Fibroblast of pulmonary artery (primary cell): ENCODE measurements at regions not wholly inside any gene's neighbourhood (a gene's known extent, or its start where the extent isn't known, plus 50 kb on each side); places are given as distances from the start of the nearest gene placed in this dataset.

ENCODE experiments used
- DNase-seq: peaks from one replicate; pipeline ENCODE4 v3.0.0-alpha.2; 2010; ENCODE audit warnings: low read depth
- H3K4me3 ChIP-seq: replicated peaks from 2 replicates; pipeline ENCODE4 v1.5.1; 2011; ENCODE audit warnings: low read depth, mild to moderate bottlenecking, control low read depth, low read length, moderate library complexity
- CTCF ChIP-seq: IDR thresholded peaks from 2 replicates; pipeline ENCODE4 v1.5.1; 2011; ENCODE audit warnings: mild to moderate bottlenecking, control low read depth, low read length, inconsistent platforms; ENCODE audit errors: missing control alignments

- TF ChIP-seq CTCF, result no peak
- no peak overlapping the region for H3K4me3 ChIP-seq
- DNase-seq, result no peak
Observed at GRCh38 chr19:28641395-28641794, 571.6 kb downstream of the UQCRFS1 start.

GRCh38 chr19:28640506-28640905 is 572.4 kb downstream of the UQCRFS1 start:
- H3K4me3 ChIP-seq, result no peak overlapping the region
- no peak for DNase-seq
- TF ChIP-seq CTCF, result no peak

GRCh38 chr19:28638445-28638844 is 574.5 kb downstream of the UQCRFS1 start:
- DNase-seq, result no peak
- TF ChIP-seq CTCF, result no peak
- H3K4me3 ChIP-seq, result no peak overlapping the region

- no peak overlapping the region for H3K4me3 ChIP-seq
- no peak for TF ChIP-seq CTCF
- DNase-seq, result no peak
Observed at GRCh38 chr19:28636706-28637105, 576.2 kb downstream of the UQCRFS1 start.

- DNase-seq, result no peak
- TF ChIP-seq CTCF, result no peak
Observed at GRCh38 chr19:28636016-28636629, 576.8 kb downstream of the UQCRFS1 start.

GRCh38 chr19:28634837-28635236 is 578.1 kb downstream of the UQCRFS1 start:
- DNase-seq, result no peak
- no peak for TF ChIP-seq CTCF
- no peak overlapping the region for H3K4me3 ChIP-seq

More at GRCh38 chr19:28636016-28636629, 576.8 kb downstream of the UQCRFS1 start:
- no peak overlapping the region for H3K4me3 ChIP-seq

- H3K4me3 ChIP-seq, result no peak overlapping the region
- TF ChIP-seq CTCF, result no peak
- no peak for DNase-seq
Observed at GRCh38 chr19:28634019-28634328, 579.0 kb downstream of the UQCRFS1 start.
